ENCODE measurements at regions not wholly inside any gene's neighbourhood (a gene's known extent, or its start where the extent isn't known, plus 50 kb on each side); places are given as distances from the start of the nearest gene placed in this dataset.

GRCh38 chr18:22314001-22314400, 103.7 kb downstream of the CTAGE1 start:
- TF ChIP-seq, protein P1, sequence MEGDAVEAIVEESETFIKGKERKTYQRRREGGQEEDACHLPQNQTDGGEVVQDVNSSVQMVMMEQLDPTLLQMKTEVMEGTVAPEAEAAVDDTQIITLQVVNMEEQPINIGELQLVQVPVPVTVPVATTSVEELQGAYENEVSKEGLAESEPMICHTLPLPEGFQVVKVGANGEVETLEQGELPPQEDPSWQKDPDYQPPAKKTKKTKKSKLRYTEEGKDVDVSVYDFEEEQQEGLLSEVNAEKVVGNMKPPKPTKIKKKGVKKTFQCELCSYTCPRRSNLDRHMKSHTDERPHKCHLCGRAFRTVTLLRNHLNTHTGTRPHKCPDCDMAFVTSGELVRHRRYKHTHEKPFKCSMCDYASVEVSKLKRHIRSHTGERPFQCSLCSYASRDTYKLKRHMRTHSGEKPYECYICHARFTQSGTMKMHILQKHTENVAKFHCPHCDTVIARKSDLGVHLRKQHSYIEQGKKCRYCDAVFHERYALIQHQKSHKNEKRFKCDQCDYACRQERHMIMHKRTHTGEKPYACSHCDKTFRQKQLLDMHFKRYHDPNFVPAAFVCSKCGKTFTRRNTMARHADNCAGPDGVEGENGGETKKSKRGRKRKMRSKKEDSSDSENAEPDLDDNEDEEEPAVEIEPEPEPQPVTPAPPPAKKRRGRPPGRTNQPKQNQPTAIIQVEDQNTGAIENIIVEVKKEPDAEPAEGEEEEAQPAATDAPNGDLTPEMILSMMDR (IDR thresholded peaks at IDR 0.05; ENCODE audit: borderline replicate concordance, extremely low read depth, low read length, poor library complexity, severe bottlenecking) = no peak
- TF ChIP-seq EZH2 (IDR thresholded peaks at IDR 0.05; ENCODE audit: borderline replicate concordance, low read depth, low read length, severe bottlenecking) = no peak
- H3K9ac ChIP-seq (ENCODE audit: low read depth, low read length) = no peak overlapping the region
- no peaks in the 10 kb centered on the region for H3K4me1 ChIP-seq (ENCODE audit: insufficient read depth, low read length)
- H3K27me3 ChIP-seq (ENCODE audit: insufficient read depth, low read length, poor library complexity) = no peaks in the 10 kb centered on the region
- H3K4me2 ChIP-seq (ENCODE audit: insufficient read depth, low read length) = no peak overlapping the region
- no peaks in the 10 kb centered on the region for H3K36me3 ChIP-seq (ENCODE audit: insufficient read depth, low read length)
- H2AFZ ChIP-seq (ENCODE audit: low read depth, low read length) = no peak overlapping the region
- ATAC-seq (ENCODE audit: insufficient read depth, low read depth) (no peak), DNase-seq (no peak)
- H3K79me2 ChIP-seq (ENCODE audit: insufficient read depth, low read length) = no peaks in the 10 kb centered on the region
- no peak overlapping the region for H3K4me3 ChIP-seq (ENCODE audit: low read depth in 1 of 2, low read length in 2 of 2)
- no peaks in the 10 kb centered on the region for H4K20me1 ChIP-seq (ENCODE audit: insufficient read depth, low read length)
- no peaks in the 10 kb centered on the region for H3K9me3 ChIP-seq (ENCODE audit: insufficient read depth, low read length, severe bottlenecking)
- no peak overlapping the region for H3K27ac ChIP-seq (ENCODE audit: low read length)

DNA sequence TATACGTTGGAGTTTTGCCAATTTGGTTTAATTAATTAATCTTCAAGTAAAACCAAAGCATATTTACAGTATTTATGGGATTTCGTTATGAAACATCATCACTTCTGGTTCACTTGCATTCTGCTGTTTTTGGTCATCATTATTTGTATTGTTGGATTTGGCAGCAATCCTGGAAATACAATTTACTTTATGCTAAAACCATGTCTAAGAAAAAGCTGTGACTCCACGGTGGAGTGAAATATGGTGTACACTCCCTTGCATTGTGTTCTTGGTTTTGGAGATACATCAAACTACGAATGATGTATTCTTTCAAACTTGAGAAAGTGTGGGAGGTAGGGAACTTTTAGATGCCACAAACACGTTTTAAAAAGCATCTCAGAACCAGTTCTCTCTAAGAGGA, 106.4 kb downstream of the CTAGE1 start:
- no peaks in the 10 kb centered on the region for H4K20me1 ChIP-seq (ENCODE audit: insufficient read depth, low read length)
- H3K4me3 ChIP-seq (ENCODE audit: low read depth in 1 of 2, low read length in 2 of 2) = no peak overlapping the region
- H3K27ac ChIP-seq (ENCODE audit: low read length) = no peak overlapping the region
- no peaks in the 10 kb centered on the region for H3K9me3 ChIP-seq (ENCODE audit: insufficient read depth, low read length, severe bottlenecking)
- peaks cover 6% of the 10 kb centered on the region for H3K27me3 ChIP-seq (ENCODE audit: insufficient read depth, low read length, poor library complexity)
- no peak overlapping the region for H3K4me2 ChIP-seq (ENCODE audit: insufficient read depth, low read length)
- no peaks in the 10 kb centered on the region for H3K4me1 ChIP-seq (ENCODE audit: insufficient read depth, low read length)
- H3K9ac ChIP-seq (ENCODE audit: low read depth, low read length) = no peak overlapping the region
- no peaks in the 10 kb centered on the region for H3K79me2 ChIP-seq (ENCODE audit: insufficient read depth, low read length)
- ATAC-seq (ENCODE audit: insufficient read depth, low read depth) (no peak), DNase-seq (no peak)
- no peak for TF ChIP-seq EZH2 (IDR thresholded peaks at IDR 0.05; ENCODE audit: borderline replicate concordance, low read depth, low read length, severe bottlenecking)
- TF ChIP-seq, protein P1 (IDR thresholded peaks at IDR 0.05; ENCODE audit: borderline replicate concordance, extremely low read depth, low read length, poor library complexity, severe bottlenecking) = no peak
- no peaks in the 10 kb centered on the region for H3K36me3 ChIP-seq (ENCODE audit: insufficient read depth, low read length)
- H2AFZ ChIP-seq (ENCODE audit: low read depth, low read length) = no peak overlapping the region

- Histone ChIP-seq H3K4me3 (ENCODE audit: low read depth in 1 of 2, low read length in 2 of 2) (no peak overlapping the region), H4K20me1 (ENCODE audit: insufficient read depth, low read length) (no peaks in the 10 kb centered on the region), H3K4me2 (ENCODE audit: insufficient read depth, low read length) (no peak overlapping the region), H3K27me3 (ENCODE audit: insufficient read depth, low read length, poor library complexity) (peaks cover 10% of the 10 kb centered on the region), H3K27ac (ENCODE audit: low read length) (no peak overlapping the region), H3K9ac (ENCODE audit: low read depth, low read length) (no peak overlapping the region), H3K79me2 (ENCODE audit: insufficient read depth, low read length) (no peaks in the 10 kb centered on the region), H3K4me1 (ENCODE audit: insufficient read depth, low read length) (no peaks in the 10 kb centered on the region), H3K9me3 (ENCODE audit: insufficient read depth, low read length, severe bottlenecking) (no peaks in the 10 kb centered on the region), H2AFZ (ENCODE audit: low read depth, low read length) (no peak overlapping the region), H3K36me3 (ENCODE audit: insufficient read depth, low read length) (no peaks in the 10 kb centered on the region)
- ATAC-seq (ENCODE audit: insufficient read depth, low read depth) (no peak), DNase-seq (no peak)
- TF ChIP-seq, protein P1 (IDR thresholded peaks at IDR 0.05; ENCODE audit: borderline replicate concordance, extremely low read depth, low read length, poor library complexity, severe bottlenecking) = no peak
- TF ChIP-seq EZH2 (IDR thresholded peaks at IDR 0.05; ENCODE audit: borderline replicate concordance, low read depth, low read length, severe bottlenecking) = no peak
Measured at GRCh38 chr18:22309191-22309590, 108.5 kb downstream of the CTAGE1 start.

DNA sequence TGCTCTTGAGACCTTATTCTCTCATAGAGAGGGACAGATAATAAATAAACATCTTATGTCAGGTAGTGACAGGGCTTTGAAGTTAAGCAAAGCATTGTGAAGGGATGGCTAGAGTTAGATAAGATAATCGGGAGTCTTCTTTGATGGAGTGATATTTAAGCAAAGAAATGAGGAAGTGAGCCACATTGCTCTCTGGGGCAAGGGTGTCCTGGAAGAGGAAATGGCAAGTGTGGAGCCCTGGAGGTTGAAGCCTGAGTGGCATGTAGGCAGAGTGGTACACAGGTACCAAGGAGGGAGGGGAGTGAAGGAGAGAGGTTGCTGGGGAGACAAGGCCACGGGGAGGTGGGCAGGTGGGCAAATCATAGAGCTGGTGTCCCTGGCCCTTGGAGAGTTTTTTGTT, 110.2 kb downstream of the CTAGE1 start:
- Histone ChIP-seq H3K36me3 (ENCODE audit: insufficient read depth, low read length) (no peaks in the 10 kb centered on the region), H3K4me1 (ENCODE audit: insufficient read depth, low read length) (no peaks in the 10 kb centered on the region), H3K4me2 (ENCODE audit: insufficient read depth, low read length) (no peak overlapping the region), H4K20me1 (ENCODE audit: insufficient read depth, low read length) (no peaks in the 10 kb centered on the region), H3K4me3 (ENCODE audit: low read depth in 1 of 2, low read length in 2 of 2) (no peak overlapping the region), H2AFZ (ENCODE audit: low read depth, low read length) (no peak overlapping the region), H3K27ac (ENCODE audit: low read length) (no peak overlapping the region), H3K9ac (ENCODE audit: low read depth, low read length) (no peak overlapping the region), H3K27me3 (ENCODE audit: insufficient read depth, low read length, poor library complexity) (peaks cover 10% of the 10 kb centered on the region), H3K9me3 (ENCODE audit: insufficient read depth, low read length, severe bottlenecking) (no peaks in the 10 kb centered on the region), H3K79me2 (ENCODE audit: insufficient read depth, low read length) (no peaks in the 10 kb centered on the region)
- DNase-seq (no peak), ATAC-seq (ENCODE audit: insufficient read depth, low read depth) (no peak)
- TF ChIP-seq, protein P1 (IDR thresholded peaks at IDR 0.05; ENCODE audit: borderline replicate concordance, extremely low read depth, low read length, poor library complexity, severe bottlenecking) = no peak
- TF ChIP-seq EZH2 (IDR thresholded peaks at IDR 0.05; ENCODE audit: borderline replicate concordance, low read depth, low read length, severe bottlenecking) = no peak
